Liver (tissue), 8 donors: ENCODE measurements at regions not wholly inside any gene's neighbourhood (a gene's known extent, or its start where the extent isn't known, plus 50 kb on each side); places are given as distances from the start of the nearest gene placed in this dataset.

Source experiments
- DNase-seq: peaks from one replicate; pipeline ENCODE4 v3.0.0-alpha.2; 2017; ENCODE audit warnings: low spot score
- H3K27ac ChIP-seq, 2 donors: one replicate each; pipeline ENCODE4 v1.7.0; 2013; ENCODE audit warnings: inconsistent platforms in 2 of 2, low read length in 2 of 2, control low read depth in 1 of 2, low read depth in 1 of 2, mild to moderate bottlenecking in 1 of 2
- H3K27me3 ChIP-seq, 4 donors: one replicate each; pipeline versions ENCODE4 v1.6.1 to v1.7.0; 2013; ENCODE audit warnings: low read length in 3 of 4, inconsistent platforms in 1 of 4, mild to moderate bottlenecking in 1 of 4, moderate library complexity in 1 of 4; ENCODE audit not compliant: control insufficient read depth in 4 of 4, insufficient read depth in 4 of 4
- H3K36me3 ChIP-seq, 4 donors: one replicate each; pipeline versions ENCODE4 v1.6.1 to v1.7.0; 2013; ENCODE audit warnings: low read length in 3 of 4, mild to moderate bottlenecking in 3 of 4, low read depth in 1 of 4, moderate library complexity in 1 of 4; ENCODE audit not compliant: control insufficient read depth in 4 of 4, insufficient read depth in 3 of 4
- H3K4me1 ChIP-seq, 4 donors: one replicate each; pipeline versions ENCODE4 v1.6.1 to v1.7.0; 2013; ENCODE audit warnings: low read length in 3 of 4, mild to moderate bottlenecking in 3 of 4, moderate library complexity in 1 of 4; ENCODE audit not compliant: control insufficient read depth in 4 of 4, insufficient read depth in 4 of 4
- H3K4me3 ChIP-seq, 3 donors: one replicate each; pipeline versions ENCODE4 v1.6.1 to v1.7.0; 2013; ENCODE audit warnings: low read length in 3 of 3, control low read depth in 1 of 3, low read depth in 1 of 3, mild to moderate bottlenecking in 1 of 3
- H3K9ac ChIP-seq, 2 donors: one replicate each; pipeline ENCODE4 v1.7.0; 2013; ENCODE audit warnings: low read length in 2 of 2, mild to moderate bottlenecking in 2 of 2, moderate library complexity in 2 of 2, control low read depth in 1 of 2, low read depth in 1 of 2
- H3K9me3 ChIP-seq, 4 donors: one replicate each; pipeline versions ENCODE4 v1.6.1 to v1.7.0; 2013; ENCODE audit warnings: low read length in 3 of 4; ENCODE audit not compliant: control insufficient read depth in 4 of 4
- ATF3 ChIP-seq: IDR thresholded peaks from 2 replicates; pipeline ENCODE4 v1.6.1; 2016; ENCODE audit warnings: antibody characterized with exemption
- CTCF ChIP-seq: fragments of 150-350 bp; IDR thresholded peaks from 2 replicates; pipeline ENCODE4 v1.5.1; 2017; ENCODE audit warnings: improper control_type of control experiment, low read depth, low read length; ENCODE audit not compliant: missing input control
- EGR1 ChIP-seq, 2 donors: IDR thresholded peaks; 2 replicates each; pipeline ENCODE4 v1.6.1; 2016 to 2018; ENCODE audit warnings: antibody characterized with exemption in 2 of 2, low read depth in 2 of 2
- FOXA1 ChIP-seq: IDR thresholded peaks from 2 replicates; pipeline ENCODE4 v1.6.1; 2016; ENCODE audit warnings: antibody characterized with exemption
- FOXA2 ChIP-seq: IDR thresholded peaks from 2 replicates; pipeline ENCODE4 v1.6.1; 2016; ENCODE audit warnings: antibody characterized with exemption
- GABPA ChIP-seq, 2 donors: IDR thresholded peaks in 1 of 2; conservative IDR thresholded peaks in 1 of 2; 2 replicates each; pipeline ENCODE4 v1.6.1; 2016; ENCODE audit warnings: antibody characterized with exemption in 2 of 2, mild to moderate bottlenecking in 1 of 2, moderate library complexity in 1 of 2
- HNF4A ChIP-seq, 2 donors: conservative IDR thresholded peaks; 2 replicates each; pipeline ENCODE4 v1.6.1; 2016; ENCODE audit warnings: antibody characterized with exemption in 2 of 2, mild to moderate bottlenecking in 2 of 2
- HNF4G ChIP-seq: IDR thresholded peaks from 2 replicates; pipeline ENCODE4 v1.6.1; 2016; ENCODE audit warnings: antibody characterized with exemption
- JUND ChIP-seq, 2 donors: IDR thresholded peaks; 2 replicates each; pipeline ENCODE4 v1.6.1; 2016; ENCODE audit warnings: antibody characterized with exemption in 2 of 2
- NR2F2 ChIP-seq: IDR thresholded peaks from 2 replicates; pipeline ENCODE4 v1.6.1; 2016; ENCODE audit warnings: antibody characterized with exemption
- REST ChIP-seq: IDR thresholded peaks from 2 replicates; pipeline ENCODE4 v1.6.1; 2016; ENCODE audit warnings: antibody characterized with exemption, mild to moderate bottlenecking
- RXRA ChIP-seq, 2 donors: IDR thresholded peaks; 2 replicates each; pipeline ENCODE4 v1.6.1; 2017 to 2018; ENCODE audit warnings: antibody characterized with exemption in 2 of 2, mild to moderate bottlenecking in 1 of 2
- SP1 ChIP-seq: IDR thresholded peaks from 2 replicates; pipeline ENCODE4 v1.6.1; 2018; ENCODE audit warnings: antibody characterized with exemption, mild to moderate bottlenecking
- TAF1 ChIP-seq: conservative IDR thresholded peaks from 2 replicates; pipeline ENCODE4 v1.6.1; 2016; ENCODE audit warnings: antibody characterized with exemption, mild to moderate bottlenecking
- YY1 ChIP-seq: IDR thresholded peaks from 2 replicates; pipeline ENCODE4 v1.6.1; 2016; ENCODE audit warnings: antibody characterized with exemption, mild to moderate bottlenecking
- ZBTB33 ChIP-seq: IDR thresholded peaks from 2 replicates; pipeline ENCODE4 v1.6.1; 2016; ENCODE audit warnings: antibody characterized with exemption
- WGBS: extraction: QIAGEN DNeasy Blood & Tissue Kit; methylation state at CpG from one replicate; pipeline ENCODE4 v1.1.7; 2013; 5-methylcytosine and 5-hydroxymethylcytosine counted together
- TF ChIP-seq, protein P1 (sequence below): IDR thresholded peaks from 2 replicates; pipeline ENCODE4 v1.6.1; 2016; ENCODE audit warnings: antibody characterized with exemption
- donor health status: healthy.
- donor health status: healthy.
- donor health status: healthy.
- donor health status: healthy.
- donor health status: healthy.

DNA sequence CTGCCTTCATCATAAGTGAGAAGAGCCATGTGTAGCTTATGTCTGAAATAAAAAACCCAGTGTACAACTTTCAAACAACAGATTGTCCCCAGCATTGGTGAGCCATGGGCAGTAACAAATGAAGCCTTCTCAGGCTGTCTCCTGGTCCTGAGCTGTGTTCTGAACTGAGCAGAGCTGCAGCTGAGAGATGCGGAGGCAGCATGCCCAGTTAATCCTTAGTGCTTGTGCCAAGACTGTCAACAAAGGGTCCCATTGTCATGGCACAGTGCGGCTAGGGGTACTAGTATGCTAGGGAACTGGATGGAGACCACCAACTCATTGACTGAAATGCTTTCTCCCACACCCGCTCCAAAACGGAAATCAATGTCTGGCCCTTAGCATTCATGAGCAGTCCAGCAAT lies 154.3 kb downstream of the RMST start:
- Histone ChIP-seq H3K27me3 (no peaks in the 10 kb centered on the region), H3K9me3 (no peaks in the 10 kb centered on the region), H3K36me3 (no peaks in the 10 kb centered on the region), H3K4me1 (no peaks in the 10 kb centered on the region), H3K4me3 (no peak overlapping the region), H3K9ac (no peak overlapping the region), H3K27ac (no peak overlapping the region)
- no peak for DNase-seq
- no peak for TF ChIP-seq RXRA (IDR thresholded peaks at IDR 0.05)
- TF ChIP-seq GABPA (IDR thresholded peaks at IDR 0.05 in 1 of 2, conservative IDR thresholded peaks at IDR 0.05 in 1 of 2): no peak
- no peak for TF ChIP-seq FOXA1
- no peak for TF ChIP-seq REST
- 91% methylated on average over 4 of the region's 4 CpGs for WGBS

GRCh38 chr12:97628962-97629361 lies 166.4 kb downstream of the RMST start:
- TF ChIP-seq FOXA1 (no peak), TAF1 (no peak), REST (no peak), ATF3 (no peak), RXRA (IDR thresholded peaks at IDR 0.05) (no peak), CTCF (no peak), JUND (IDR thresholded peaks at IDR 0.05) (no peak), HNF4A (conservative IDR thresholded peaks at IDR 0.05) (no peak), FOXA2 (no peak), YY1 (no peak), ZBTB33 (no peak), HNF4G (no peak), EGR1 (IDR thresholded peaks at IDR 0.05; ENCODE audit: low read depth in 2 of 2) (no peak), SP1 (no peak), NR2F2 (no peak), GABPA (IDR thresholded peaks at IDR 0.05 in 1 of 2, conservative IDR thresholded peaks at IDR 0.05 in 1 of 2) (no peak)
- TF ChIP-seq, protein P1, sequence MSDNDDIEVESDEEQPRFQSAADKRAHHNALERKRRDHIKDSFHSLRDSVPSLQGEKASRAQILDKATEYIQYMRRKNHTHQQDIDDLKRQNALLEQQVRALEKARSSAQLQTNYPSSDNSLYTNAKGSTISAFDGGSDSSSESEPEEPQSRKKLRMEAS: no peak
- no peak for DNase-seq
- Histone ChIP-seq H3K9ac (no peak overlapping the region), H3K27me3 (no peaks in the 10 kb centered on the region), H3K4me1 (no peaks in the 10 kb centered on the region), H3K9me3 (no peaks in the 10 kb centered on the region), H3K4me3 (no peak overlapping the region), H3K36me3 (no peaks in the 10 kb centered on the region), H3K27ac (no peak overlapping the region)
